HK-2 (cell line): ENCODE measurements at regions not wholly inside any gene's neighbourhood (a gene's known extent, or its start where the extent isn't known, plus 50 kb on each side); places are given as distances from the start of the nearest gene placed in this dataset.
"Not testable (repeated sequence)": the region's sequence is repeated elsewhere in the genome, so short reads cannot be mapped to it uniquely, and the experiment has no call there.

Experiments
- DNase-seq: peaks from one replicate; pipeline ENCODE4 v3.0.0-alpha.2; 2018; ENCODE audit not compliant: unreplicated experiment

DNA sequence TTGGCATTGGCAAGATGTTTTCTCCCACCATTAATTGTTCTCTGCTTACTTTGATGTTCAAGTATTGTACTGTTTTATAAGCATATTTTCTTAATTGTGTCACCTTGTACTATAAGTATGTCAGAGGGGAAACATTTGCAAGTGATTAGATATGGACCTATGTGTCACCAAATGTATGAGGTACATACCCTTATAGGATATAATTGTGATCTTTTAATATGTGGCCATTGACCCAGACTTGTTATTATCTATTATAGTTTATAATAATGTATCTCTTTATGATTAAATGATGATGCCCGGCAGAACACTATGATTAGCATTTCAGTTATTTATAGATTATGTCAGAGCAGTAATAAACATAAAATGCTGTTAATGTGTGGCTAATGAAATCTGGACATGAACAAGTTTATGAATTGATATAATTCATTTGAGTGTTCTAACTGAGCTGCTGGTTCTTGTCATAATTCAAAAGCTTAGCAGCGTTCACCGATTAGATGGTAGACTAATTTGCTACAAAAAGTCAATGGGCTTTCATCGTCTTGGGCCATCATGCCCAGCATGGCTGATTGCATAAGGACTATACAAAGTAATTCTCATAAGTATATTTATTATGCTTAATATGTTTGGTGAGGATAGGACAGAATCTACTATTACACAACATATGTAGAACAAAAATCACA, 480.9 kb upstream of the FANCL start:
- DNase-seq = no peak

DNA sequence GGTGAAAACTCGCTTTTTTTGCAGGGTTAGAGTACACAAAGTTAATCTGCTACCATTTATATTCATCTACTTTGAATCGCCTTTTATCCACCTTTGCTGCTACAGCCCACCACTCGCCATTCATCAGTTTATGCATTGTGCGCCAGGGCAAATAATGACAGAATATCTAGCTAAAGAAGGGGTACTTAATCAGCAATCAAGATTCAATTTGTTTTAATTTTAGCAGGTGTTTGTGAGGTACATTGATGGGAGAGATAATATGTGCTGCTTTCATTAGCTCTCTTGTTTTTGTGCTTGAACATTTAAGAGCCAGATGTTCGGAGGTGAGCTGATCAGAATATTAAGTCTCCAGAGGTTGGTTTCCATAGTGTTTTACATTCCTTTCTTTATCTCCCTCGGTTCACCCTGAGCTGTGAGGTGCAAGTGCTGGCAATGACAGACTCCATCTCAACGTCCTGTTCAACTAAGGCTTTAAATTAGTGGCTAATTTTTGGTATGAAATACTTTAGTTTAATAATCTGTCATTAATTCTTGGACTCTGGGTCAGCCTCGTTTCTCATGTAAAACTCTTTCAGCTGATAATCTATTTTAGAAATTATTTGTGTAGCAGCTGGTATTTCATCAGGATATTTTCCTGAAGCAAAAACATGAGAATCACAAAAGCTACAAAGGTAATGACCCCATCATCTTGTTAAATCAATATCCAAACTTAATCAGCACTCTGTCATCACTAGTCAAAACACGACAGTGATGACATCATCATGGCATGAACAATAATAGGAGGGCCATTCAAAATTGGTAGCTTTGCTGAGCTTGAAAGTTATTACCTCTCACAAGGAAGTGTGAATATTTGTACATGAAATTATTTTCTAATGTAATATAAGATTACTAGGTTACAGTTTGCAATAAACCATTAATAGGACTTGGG, 479.9 kb upstream of the FANCL start:
- no peak for DNase-seq

DNA sequence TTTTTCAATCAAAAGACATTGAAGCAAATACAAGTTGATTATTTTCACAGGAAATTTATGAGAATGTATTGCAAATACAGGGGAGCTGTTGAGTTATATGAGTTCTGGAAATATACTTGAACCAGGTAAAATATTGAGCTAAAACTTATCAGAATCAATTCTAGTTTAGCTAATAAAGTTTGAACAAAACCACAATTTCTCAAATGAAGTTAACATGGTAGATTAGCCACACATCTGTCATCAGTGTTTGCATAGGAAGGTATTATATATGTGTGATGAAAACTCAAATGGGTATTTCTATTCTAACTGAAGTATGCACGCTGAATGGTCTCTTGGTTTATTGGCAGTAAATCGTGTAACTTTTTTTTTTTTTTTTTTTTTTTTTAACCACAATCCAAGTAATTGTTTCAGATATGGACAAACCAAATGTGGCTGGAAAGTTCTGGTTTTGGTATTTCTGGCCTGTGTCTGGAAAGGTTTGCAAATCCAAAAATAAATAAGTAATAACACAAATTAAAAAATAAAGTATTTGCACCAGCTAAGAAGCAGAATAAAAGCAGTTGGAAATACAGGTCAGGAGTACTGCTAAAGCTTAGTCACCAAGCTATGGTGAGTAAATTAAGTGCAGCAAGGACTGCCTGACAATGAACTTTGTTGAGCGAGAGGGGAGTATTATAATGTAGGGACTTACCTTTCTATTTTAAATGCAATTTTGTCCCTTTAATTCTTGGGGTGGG, 479.1 kb upstream of the FANCL start:
- no peak for DNase-seq

DNA sequence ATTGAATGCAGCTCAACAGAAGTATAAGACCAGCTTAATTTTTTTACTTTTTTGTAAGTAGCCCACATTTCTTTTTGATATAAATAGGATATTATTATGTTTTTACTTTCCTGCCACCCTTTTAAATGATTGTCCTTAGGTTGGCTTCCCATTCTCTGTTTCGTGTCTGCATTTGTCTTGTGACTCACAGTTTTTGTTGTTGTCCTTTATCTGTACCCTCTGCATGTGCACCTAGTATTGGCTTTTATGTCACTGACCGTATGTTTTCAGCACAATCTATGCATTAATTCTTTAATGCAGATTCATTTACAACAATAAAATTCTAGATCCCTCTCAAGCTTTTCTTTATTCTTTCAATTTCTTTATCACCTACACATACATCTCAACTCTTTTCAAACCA, 474.2 kb upstream of the FANCL start:
- no peak for DNase-seq

DNA sequence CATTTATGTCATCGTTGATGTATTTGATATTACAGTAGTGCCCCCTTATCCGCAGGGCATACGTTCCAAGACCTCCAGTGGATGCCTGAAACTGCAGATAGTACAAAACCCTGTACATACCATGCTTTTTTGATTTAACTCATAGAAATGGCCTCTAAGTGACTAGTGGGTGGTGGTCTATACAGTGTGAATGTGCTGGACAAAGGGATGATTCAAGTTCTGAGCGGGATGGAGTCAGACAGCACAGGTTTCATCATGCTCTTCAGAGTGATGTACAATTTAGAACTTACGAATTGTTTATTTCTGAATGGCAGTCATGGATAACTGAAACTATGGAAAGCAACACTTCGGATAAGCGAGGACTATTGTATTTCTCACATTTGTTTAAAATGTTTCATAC, 473.1 kb upstream of the FANCL start:
- no peak for DNase-seq

DNA sequence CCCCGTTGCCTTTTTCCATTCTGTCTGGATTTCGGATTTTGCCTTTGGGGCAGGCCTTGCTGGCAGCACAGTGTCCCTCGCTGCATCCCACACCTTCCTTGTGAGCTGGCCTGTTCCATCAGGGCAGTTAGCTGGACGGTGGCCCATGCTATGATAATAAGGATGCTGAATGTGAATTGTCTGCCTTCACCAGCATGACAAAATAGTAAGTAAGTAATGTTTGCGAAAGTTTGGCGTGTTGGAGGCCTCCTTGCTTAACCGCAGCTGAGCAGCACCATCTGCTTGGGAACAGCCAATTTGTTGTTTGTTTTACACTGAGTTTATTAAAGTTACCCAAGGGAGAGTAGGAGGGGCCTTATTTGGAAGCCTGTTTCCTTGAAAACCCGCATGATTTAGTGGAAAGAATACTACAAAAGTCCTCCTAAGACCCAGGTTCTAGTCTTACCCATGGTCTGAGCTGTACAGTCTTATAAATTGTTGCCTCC, 469.7 kb upstream of the FANCL start:
- DNase-seq = no peak

DNA sequence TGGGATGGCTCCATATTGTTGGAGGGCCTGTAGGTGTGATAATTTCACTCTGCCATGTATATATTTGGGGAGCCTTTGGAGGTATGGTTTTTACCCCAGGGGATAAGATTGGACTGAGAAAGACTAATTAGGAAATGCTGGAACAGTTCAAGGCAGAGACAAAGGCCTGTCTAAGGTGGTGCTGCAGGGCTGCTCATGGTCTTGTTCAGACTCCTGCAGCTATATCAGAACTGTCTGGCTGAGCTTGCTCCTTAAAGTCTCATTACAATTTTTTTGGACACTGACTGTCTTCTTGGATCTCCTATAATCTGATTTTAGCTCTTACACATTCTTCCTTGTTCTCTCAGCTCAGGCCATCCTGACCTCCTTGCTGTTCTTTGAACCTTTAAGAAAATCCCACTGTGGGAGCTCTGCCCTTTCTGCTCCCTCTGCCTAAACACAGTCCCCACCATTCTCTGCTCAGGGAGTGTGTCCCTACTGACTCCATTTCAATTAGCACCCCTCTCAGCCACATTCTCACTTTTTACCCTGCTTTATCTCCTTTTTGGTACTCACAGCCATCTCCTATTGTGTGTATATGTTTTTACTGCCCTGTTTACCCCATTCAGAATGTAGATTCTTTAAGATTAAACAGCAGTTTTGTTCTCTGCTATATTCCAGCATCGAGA, 468.7 kb upstream of the FANCL start:
- DNase-seq = no peak

DNA sequence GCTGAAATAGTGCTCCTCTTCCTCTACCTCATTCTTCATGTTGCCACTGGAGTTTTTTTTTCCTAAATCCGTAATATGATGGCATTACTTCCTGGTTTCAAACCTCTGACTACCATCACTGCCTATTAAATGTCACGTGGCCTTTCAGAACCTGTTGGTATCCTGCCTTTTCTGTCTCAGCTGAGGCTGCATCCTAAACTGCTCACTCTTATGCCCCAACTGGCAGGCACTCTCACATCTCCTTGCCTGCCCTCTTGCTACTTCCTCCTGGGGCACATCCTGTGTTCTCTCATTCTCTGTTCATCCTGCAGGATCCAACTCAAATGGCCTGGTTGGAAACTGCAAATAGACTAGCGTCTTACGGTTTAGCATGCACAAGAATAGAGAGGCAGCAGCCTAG, 468.1 kb upstream of the FANCL start:
- no peak for DNase-seq

DNA sequence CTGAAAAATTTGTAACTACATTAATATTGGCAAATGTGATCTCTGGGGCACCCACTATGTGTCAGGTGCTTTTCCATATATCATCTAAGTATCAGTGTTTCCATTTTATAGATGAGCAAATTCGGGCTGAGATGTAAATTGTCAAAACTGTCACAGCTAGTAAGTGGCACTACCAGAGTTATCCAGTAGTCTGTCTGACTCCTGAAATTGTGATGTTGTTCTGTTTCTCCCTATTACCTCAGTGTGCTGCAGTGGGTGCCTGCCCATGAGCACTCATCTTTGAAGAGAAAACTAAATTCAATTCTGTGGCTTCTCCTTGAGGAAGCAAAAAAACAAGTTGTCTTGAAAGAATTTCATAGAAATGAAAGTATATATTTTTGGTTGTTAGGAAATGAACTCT, 467.4 kb upstream of the FANCL start:
- DNase-seq = no peak

DNA sequence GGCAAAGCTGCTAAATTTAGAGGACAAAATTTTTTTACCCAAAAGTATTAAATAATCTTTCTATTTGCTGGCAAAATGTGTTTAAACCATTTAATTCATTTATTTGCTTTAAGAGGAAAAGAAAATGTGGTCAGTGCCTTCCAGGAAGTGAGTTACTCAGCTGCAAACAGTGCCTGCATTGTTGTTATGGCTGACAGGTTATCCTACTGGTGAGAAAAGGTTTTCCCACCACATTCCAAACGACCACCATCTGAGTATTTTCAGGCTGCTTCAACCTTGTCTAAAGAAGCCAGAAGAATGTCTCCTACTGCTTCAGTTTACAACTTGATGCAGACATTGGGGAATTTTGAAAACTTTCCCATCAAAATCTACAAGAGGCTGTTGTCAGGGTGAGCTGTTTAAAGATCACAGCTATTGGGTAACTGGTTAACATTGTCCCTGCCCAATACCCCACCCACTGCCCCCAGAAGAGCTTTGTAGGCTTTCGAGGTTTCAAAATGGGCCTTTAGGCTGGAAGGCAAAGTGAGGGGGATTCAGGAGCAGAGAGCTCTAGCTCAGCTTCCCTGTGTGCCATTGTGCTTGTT, 461.3 kb upstream of the FANCL start:
- no peak for DNase-seq

DNA sequence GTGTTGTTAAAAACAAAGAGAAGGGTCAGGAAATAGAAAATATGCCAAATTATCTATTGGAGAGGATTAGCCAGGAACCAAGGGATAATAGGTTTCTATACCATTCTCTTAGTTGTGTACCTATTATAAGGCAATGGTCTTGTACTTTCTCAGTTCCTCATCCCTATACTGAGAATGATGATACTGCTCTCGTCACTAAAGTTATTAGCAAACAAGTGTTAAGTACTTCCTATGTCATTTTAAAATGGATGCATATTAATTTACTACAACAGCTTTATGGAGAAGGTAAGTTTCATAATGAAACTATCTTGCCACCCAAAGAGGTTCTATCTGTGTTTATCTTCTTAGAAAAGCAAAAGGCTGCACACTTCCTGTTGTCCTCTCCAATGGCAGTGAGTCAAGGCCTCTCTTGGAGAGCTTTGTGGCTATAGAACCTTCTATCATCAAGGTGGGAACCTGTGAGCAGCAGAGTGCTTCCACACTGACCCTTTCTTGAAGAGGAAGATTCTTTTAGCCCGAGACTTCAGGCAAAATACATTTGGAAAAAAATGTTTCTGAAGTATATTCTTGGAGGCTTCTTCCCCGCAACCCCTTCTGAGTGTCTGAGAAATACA, 460.7 kb upstream of the FANCL start:
- no peak for DNase-seq

DNA sequence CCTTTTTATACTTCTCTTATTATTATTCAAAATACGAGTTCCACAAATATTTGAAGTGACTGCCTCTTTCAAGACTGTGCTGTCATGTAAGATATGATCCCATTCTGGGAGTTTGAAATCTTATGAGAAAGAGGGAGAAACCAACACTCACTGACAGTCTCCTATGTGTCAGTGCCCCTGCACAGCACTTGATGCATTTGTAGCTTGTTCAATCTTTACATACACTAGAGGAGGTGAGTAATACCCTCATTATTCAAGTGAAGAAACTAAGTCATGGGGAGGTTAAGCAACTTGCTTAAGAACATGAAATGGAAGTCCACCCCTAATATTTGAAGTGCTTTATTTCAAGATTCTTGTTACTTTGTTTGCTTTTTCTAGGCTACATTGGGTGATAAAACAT, 459.5 kb upstream of the FANCL start:
- no peak for DNase-seq

DNA sequence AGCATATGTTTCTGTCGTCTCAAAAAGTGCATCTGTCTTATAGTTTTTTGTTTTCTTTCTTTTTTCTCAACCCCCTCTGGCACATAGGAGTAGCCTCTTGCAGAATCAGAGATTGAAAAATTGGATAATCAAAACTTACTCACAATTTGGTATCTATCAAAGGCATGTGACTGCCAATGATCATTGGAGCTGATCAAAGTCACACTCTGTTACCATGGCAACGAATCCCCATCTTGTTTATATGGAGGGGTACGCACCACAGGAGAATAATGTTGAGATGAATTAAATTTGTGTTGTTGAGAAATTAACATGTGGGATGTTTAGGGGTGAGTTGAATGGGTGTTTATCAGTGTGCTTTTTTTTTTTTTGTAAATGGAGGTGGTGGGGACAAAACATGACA, 458.3 kb upstream of the FANCL start:
- DNase-seq = no peak

DNA sequence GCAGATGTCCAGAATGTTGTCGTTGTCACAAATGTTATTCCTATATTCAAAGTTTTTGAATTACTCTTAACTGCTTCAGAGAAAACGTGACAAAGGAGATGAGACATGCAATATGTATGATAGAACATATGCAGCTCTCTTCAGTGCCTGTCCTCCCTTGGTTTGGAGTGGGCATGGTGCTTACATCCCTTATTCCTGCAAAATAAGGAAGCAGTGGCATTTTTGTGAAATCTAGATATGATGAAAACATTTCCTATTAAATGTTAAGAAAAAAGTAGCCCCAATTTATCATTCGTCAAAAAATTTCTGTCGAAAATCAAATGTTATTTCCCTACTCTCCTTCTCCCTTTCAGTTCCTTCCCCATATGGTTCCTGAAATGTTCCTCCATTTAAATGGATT, 457.5 kb upstream of the FANCL start:
- DNase-seq = no peak

DNA sequence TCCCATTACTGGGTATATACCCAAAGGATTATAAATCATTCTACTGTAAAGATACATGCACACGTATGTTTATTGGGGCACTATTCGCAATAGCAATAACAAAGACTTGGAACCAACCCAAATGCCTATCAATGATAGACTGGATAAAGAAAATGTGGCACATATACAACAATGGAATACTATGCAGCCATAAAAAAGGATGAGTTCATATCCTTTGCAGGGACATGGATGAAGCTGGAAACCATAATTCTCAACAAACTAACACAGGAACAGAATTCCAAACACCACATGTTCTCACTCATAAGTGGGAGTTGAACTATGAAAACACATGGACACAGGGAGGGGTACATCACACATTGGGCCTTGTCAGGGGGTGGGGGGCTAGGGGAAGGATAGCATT, 453.0 kb upstream of the FANCL start:
- DNase-seq = not testable (repeated sequence)

DNA sequence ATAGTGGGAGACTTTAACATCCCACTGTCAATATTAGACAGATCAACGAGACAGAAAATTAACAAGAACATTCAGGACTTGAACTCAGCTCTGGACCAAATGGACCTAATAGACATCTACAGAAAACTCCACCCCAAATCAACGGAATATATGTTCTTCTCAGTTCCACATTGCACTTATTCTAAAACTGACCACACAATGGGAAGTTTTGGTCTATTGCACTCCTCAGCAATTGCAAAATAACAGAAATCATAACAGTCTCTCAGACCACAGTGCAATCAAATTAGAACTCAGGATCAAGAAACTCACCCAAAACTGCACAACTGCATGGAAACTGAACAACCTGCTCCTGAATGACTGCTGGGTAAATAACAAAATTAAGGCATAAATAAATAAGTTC, 449.9 kb upstream of the FANCL start:
- not testable (repeated sequence) for DNase-seq

DNA sequence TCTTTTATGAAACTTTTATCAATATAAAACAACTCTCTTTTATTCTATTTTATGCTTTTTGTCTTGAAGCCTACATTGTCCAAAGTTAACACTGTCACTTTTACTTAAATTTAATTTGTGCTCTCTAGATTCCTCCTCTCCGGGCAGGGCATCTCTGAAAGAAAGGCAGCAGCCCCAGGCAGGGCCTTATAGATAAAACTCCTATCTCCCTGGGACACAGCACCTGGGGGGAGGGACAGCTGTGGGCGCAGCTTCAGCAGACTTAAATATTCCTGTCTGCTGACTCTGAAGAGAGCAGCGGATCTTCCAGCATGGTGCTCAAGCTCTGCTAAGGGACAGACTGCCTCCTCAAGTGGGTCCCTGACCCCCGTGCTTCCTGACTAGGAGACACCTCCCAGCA, 447.7 kb upstream of the FANCL start:
- no peak for DNase-seq

DNA sequence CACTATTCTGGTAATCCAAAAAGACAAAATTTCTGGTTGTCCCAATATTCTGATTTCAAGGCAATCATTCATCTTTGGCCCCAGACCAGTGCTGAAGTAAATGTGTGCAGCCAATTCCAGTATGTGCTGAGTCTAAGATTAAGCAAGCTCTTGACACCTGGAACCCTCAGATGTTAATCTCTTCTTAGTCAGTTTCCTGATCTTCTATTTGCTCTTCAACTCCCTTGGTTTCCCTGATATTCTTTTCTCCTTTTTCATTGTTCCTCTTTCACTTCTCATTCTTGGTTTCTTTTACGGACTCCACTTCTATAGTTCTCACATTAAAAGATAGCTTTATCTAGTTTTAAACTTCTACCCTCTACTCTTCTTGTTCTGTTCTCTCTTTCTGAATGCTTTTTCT, 445.7 kb upstream of the FANCL start:
- DNase-seq = no peak

DNA sequence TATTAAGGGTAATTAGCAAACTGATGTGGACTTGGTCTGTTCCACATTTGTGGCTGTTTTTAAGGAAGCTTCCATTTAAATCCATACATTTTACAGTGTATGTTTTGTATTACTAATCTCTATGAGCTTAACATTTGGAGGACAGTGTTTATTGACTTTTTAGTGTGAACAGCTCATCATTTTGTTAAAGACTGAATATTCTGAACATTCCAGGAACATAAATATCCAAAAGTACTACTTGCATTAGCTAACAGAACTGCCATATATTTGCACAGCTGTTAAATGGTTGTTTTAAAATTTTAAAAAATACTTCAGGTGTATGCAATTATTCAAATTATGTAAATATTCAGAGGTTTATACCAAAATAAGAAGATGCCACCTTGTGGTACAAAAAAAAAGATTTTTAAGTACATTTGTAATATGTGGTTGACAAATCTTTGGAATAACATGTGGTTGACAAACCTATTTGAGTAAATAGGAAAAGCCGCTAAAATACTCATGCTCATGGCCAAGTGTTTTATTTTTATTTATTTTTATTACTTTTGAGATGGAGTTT, 439.7 kb upstream of the FANCL start:
- DNase-seq = no peak

DNA sequence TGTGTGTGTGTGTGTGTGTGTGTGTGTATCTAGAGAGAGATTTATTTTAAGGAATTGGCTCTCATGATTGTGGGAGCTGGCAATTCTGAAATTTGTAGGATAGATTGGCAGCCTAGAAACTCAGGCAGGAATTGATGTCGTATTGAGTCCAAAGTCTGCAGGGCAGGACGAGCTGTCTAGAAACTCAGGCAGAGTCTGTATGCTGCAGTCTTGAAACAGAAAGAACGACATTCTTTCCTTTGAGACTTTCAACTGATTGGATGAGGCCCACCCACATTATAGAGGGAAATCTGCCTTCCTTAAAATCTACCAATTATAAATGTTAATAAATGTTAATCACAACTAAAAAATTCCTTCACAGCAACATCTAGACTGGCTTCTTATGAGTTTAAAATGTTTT, 436.6 kb upstream of the FANCL start:
- DNase-seq = no peak

DNA sequence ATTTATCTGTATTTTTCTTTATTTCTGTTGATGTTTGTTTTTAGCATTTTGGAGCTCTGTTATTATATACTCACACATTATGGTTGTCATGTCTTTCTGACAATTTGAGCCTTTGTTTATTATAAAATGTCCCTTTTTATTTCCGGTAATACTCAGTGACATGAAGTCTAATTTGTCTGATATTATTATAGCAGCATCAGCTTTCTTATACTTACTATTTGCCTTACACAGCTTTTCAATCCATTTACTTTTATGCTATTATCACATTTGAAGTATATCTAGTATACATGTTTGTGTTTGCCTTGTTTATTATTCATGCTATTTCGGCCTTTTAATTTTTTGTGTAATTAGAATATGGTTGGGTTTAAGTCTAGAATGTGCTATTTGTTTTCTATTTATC, 430.6 kb upstream of the FANCL start:
- no peak for DNase-seq
